ENCODE measurements at regions not wholly inside any gene's neighbourhood (a gene's known extent, or its start where the extent isn't known, plus 50 kb on each side); places are given as distances from the start of the nearest gene placed in this dataset.

GRCh38 chr4:8781641-8782040 is 90.0 kb downstream of the HMX1 start:
- RAD21 ChIA-PET (ENCODE audit: unreplicated experiment), result no interaction called here
- H3K4me2 ChIP-seq (ENCODE audit: control insufficient read depth, insufficient read depth), result no peak overlapping the region
- ATAC-seq (no peak), DNase-seq (ENCODE audit: low read depth, low spot score) (no peak), FAIRE-seq (no peak)
- H4K20me1 ChIP-seq (ENCODE audit: control insufficient read depth, insufficient read depth), result no peaks in the 10 kb centered on the region
- H3K27me3 ChIP-seq (replicated peaks in 1 of 2; ENCODE audit: control insufficient read depth in 2 of 2, insufficient read depth in 2 of 2, low read length in 1 of 2), result no peaks in the 10 kb centered on the region
- POLR2A ChIA-PET, result no interaction called here
- CTCF ChIA-PET, result no interaction called here
- H3K4me1 ChIP-seq (ENCODE audit: control insufficient read depth, insufficient read depth, low read length), result no peaks in the 10 kb centered on the region
- in situ Hi-C loops (cut with MboI) (no loop called here), intact Hi-C loops (cut with micrococcal nuclease; ENCODE audit: unreplicated experiment) (no loop called here)
- H3K27ac ChIP-seq (ENCODE audit: control insufficient read depth, insufficient read depth), result no peak overlapping the region
- H3K4me3 ChIP-seq, result no peak overlapping the region
- H3K79me2 ChIP-seq (ENCODE audit: control insufficient read depth, insufficient read depth, low read length), result no peaks in the 10 kb centered on the region
- BruUV-seq (replicated peaks), result no TSS peak
- 23% methylated on average over 8 of the region's 8 CpGs for WGBS (ENCODE audit: insufficient coverage, insufficient replicate concordance, low lambda C conversion rate, missing lambda C conversion rate)
- SMC1A ChIA-PET (ENCODE audit: uncharacterized antibody, unreplicated experiment), result no interaction called here
- H2AFZ ChIP-seq (ENCODE audit: control insufficient read depth, low read depth, low read length), result no peak overlapping the region
- H3K36me3 ChIP-seq (ENCODE audit: control insufficient read depth in 2 of 2, insufficient read depth in 2 of 2, low read length in 1 of 2), result no peaks in the 10 kb centered on the region
- no peak overlapping the region for H3K9ac ChIP-seq (ENCODE audit: control insufficient read depth, insufficient read depth, low read length)
- no peaks in the 10 kb centered on the region; the same call in 2 of the 3 replicates for H3K9me3 ChIP-seq (replicated peaks; ENCODE audit: control insufficient read depth, insufficient read depth, low read length)
- TF ChIP-seq SUPT20H (IDR thresholded peaks at IDR 0.05; ENCODE audit: borderline replicate concordance, control insufficient read depth, low read depth, low read length) (no peak), JUNB (IDR thresholded peaks at IDR 0.05) (no peak), POLR2AphosphoS2 (IDR thresholded peaks at IDR 0.05; ENCODE audit: low read depth, low read length) (no peak), TCF7 (IDR thresholded peaks at IDR 0.05; ENCODE audit: borderline replicate concordance) (no peak), HSF1 (IDR thresholded peaks at IDR 0.05; ENCODE audit: low read depth, low read length) (no peak), NFIC (IDR thresholded peaks at IDR 0.05; ENCODE audit: low read depth, low read length) (no peak), ATF2 (IDR thresholded peaks at IDR 0.05; ENCODE audit: low read length) (no peak), YY1 (IDR thresholded peaks at IDR 0.05; ENCODE audit: low read depth, low read length) (no peak), USF2 (IDR thresholded peaks at IDR 0.05; ENCODE audit: borderline replicate concordance, low read depth, low read length) (no peak), MYB (IDR thresholded peaks at IDR 0.05; ENCODE audit: borderline replicate concordance, low read depth, low read length) (no peak), ZNF384 (IDR thresholded peaks at IDR 0.05; ENCODE audit: borderline replicate concordance, low read depth, low read length) (no peak), REST (IDR thresholded peaks at IDR 0.05; ENCODE audit: low read depth, low read length) (no peak), NR2F1 (conservative IDR thresholded peaks at IDR 0.05) (no peak), EP300 (IDR thresholded peaks at IDR 0.05; ENCODE audit: borderline replicate concordance in 1 of 2, control insufficient read depth in 1 of 2, low read depth in 2 of 2, low read length in 2 of 2) (no peak), DPF2 (IDR thresholded peaks at IDR 0.05) (no peak), IKZF2 (IDR thresholded peaks at IDR 0.05) (no peak), EZH2 (IDR thresholded peaks at IDR 0.05; ENCODE audit: borderline replicate concordance, control insufficient read depth, low read depth, low read length) (no peak), MEF2A (IDR thresholded peaks at IDR 0.05; ENCODE audit: insufficient read depth, low read depth, low read length) (no peak)
